IgD-negative memory B cell (primary cell): ENCODE measurements at regions not wholly inside any gene's neighbourhood (a gene's known extent, or its start where the extent isn't known, plus 50 kb on each side); places are given as distances from the start of the nearest gene placed in this dataset.

Experiments used
- H3K27ac Mint-ChIP-seq, 3 donors: one replicate each; pipeline ENCODE4 v1.8.0; 2020 to 2022; ENCODE audit warnings: mild to moderate bottlenecking in 3 of 3, mixed read lengths in 3 of 3, moderate library complexity in 1 of 3
- H3K27me3 Mint-ChIP-seq: one replicate; pipeline ENCODE4 v1.8.0; 2021; ENCODE audit warnings: mixed read lengths
- H3K36me3 Mint-ChIP-seq: one replicate; pipeline ENCODE4 v1.8.0; 2020; ENCODE audit warnings: mild to moderate bottlenecking, mixed read lengths
- H3K4me1 Mint-ChIP-seq, 3 donors: one replicate each; pipeline ENCODE4 v1.8.0; 2020 to 2022; ENCODE audit warnings: mixed read lengths in 3 of 3, mild to moderate bottlenecking in 1 of 3
- H3K4me3 Mint-ChIP-seq, 4 donors: one replicate each; pipeline ENCODE4 v1.8.0; 2020 to 2022; ENCODE audit warnings: mild to moderate bottlenecking in 4 of 4, mixed read lengths in 4 of 4, moderate library complexity in 3 of 4
- H3K9me3 Mint-ChIP-seq, 3 donors: one replicate each; pipeline ENCODE4 v1.8.0; 2020 to 2021; ENCODE audit warnings: mixed read lengths in 3 of 3, mild to moderate bottlenecking in 1 of 3

GRCh38 chr14:27006570-27006969, 408.7 kb upstream of the NOVA1 start:
- Mint-ChIP-seq H3K27ac (no peak overlapping the region), H3K9me3 (peaks cover 4 to 8% (median 4%) of the 10 kb centered on the region in 3 donors), H3K4me3 (no peak overlapping the region), H3K27me3 (no peaks in the 10 kb centered on the region), H3K36me3 (no peaks in the 10 kb centered on the region), H3K4me1 (no peaks in the 10 kb centered on the region)

- Mint-ChIP-seq H3K36me3 (no peaks in the 10 kb centered on the region), H3K4me1 (no peaks in the 10 kb centered on the region), H3K27me3 (no peaks in the 10 kb centered on the region), H3K4me3 (no peak overlapping the region), H3K9me3 (peaks cover 2 to 11% (median 8%) of the 10 kb centered on the region in 3 donors), H3K27ac (no peak overlapping the region)
Measured at GRCh38 chr14:27008187-27008586, 410.4 kb upstream of the NOVA1 start.

- Mint-ChIP-seq H3K36me3 (no peaks in the 10 kb centered on the region), H3K4me3 (no peak overlapping the region), H3K4me1 (no peaks in the 10 kb centered on the region), H3K27ac (no peak overlapping the region), H3K27me3 (no peaks in the 10 kb centered on the region), H3K9me3 (peaks cover 0 to 12% (median 3%) of the 10 kb centered on the region in 3 donors)
Measured at GRCh38 chr14:27012641-27013040, 414.8 kb upstream of the NOVA1 start.

GRCh38 chr14:27013678-27014077, 415.8 kb upstream of the NOVA1 start:
- Mint-ChIP-seq H3K4me1 (no peaks in the 10 kb centered on the region), H3K4me3 (no peak overlapping the region), H3K27ac (no peak overlapping the region), H3K36me3 (no peaks in the 10 kb centered on the region), H3K27me3 (no peaks in the 10 kb centered on the region), H3K9me3 (peaks cover 0 to 12% (median 3%) of the 10 kb centered on the region in 3 donors)

GRCh38 chr14:27015065-27015464, 417.2 kb upstream of the NOVA1 start:
- no peaks in the 10 kb centered on the region for H3K4me1 Mint-ChIP-seq
- H3K27ac Mint-ChIP-seq = no peak overlapping the region
- H3K36me3 Mint-ChIP-seq = no peaks in the 10 kb centered on the region
- H3K9me3 Mint-ChIP-seq = peaks cover 0 to 8% (median 0%) of the 10 kb centered on the region in 3 donors
- no peaks in the 10 kb centered on the region for H3K27me3 Mint-ChIP-seq
- H3K4me3 Mint-ChIP-seq = no peak overlapping the region

- Mint-ChIP-seq H3K4me1 (no peaks in the 10 kb centered on the region), H3K27me3 (no peaks in the 10 kb centered on the region), H3K36me3 (no peaks in the 10 kb centered on the region), H3K9me3 (peaks cover under 1 to 14% (median 1%) of the 10 kb centered on the region in 3 donors), H3K4me3 (no peak overlapping the region), H3K27ac (no peak overlapping the region)
Measured at GRCh38 chr14:27025648-27026047, 427.8 kb upstream of the NOVA1 start.

GRCh38 chr14:27026097-27026496, 428.3 kb upstream of the NOVA1 start:
- Mint-ChIP-seq H3K4me3 (no peak overlapping the region), H3K27me3 (no peaks in the 10 kb centered on the region), H3K27ac (no peak overlapping the region), H3K4me1 (no peaks in the 10 kb centered on the region), H3K9me3 (peaks cover 0 to 14% (median 1%) of the 10 kb centered on the region in 3 donors), H3K36me3 (no peaks in the 10 kb centered on the region)

GRCh38 chr14:27040552-27040951, 442.7 kb upstream of the NOVA1 start:
- H3K27ac Mint-ChIP-seq = no peak overlapping the region
- no peaks in the 10 kb centered on the region for H3K9me3 Mint-ChIP-seq
- peaks cover 1% of the 10 kb centered on the region for H3K36me3 Mint-ChIP-seq
- no peak overlapping the region for H3K4me3 Mint-ChIP-seq
- no peaks in the 10 kb centered on the region for H3K4me1 Mint-ChIP-seq
- H3K27me3 Mint-ChIP-seq = no peaks in the 10 kb centered on the region

GRCh38 chr14:27049701-27050100, 451.9 kb upstream of the NOVA1 start:
- no peak overlapping the region for H3K27ac Mint-ChIP-seq

GRCh38 chr14:27050208-27050607, 452.4 kb upstream of the NOVA1 start:
- no peak overlapping the region for H3K27ac Mint-ChIP-seq

More at GRCh38 chr14:27049701-27050100, 451.9 kb upstream of the NOVA1 start:
- no peaks in the 10 kb centered on the region for H3K27me3 Mint-ChIP-seq
- H3K9me3 Mint-ChIP-seq = peaks cover 0 to 9% (median 8%) of the 10 kb centered on the region in 3 donors
- no peaks in the 10 kb centered on the region for H3K36me3 Mint-ChIP-seq
- no peak overlapping the region for H3K4me3 Mint-ChIP-seq
- no peaks in the 10 kb centered on the region for H3K4me1 Mint-ChIP-seq

GRCh38 chr14:27056586-27056985, 458.8 kb upstream of the NOVA1 start:
- Mint-ChIP-seq H3K9me3 (peaks cover 2 to 9% (median 8%) of the 10 kb centered on the region in 3 donors), H3K4me3 (no peak overlapping the region), H3K4me1 (no peaks in the 10 kb centered on the region), H3K27ac (no peak overlapping the region), H3K27me3 (no peaks in the 10 kb centered on the region), H3K36me3 (no peaks in the 10 kb centered on the region)

More at GRCh38 chr14:27050208-27050607, 452.4 kb upstream of the NOVA1 start:
- Mint-ChIP-seq H3K4me1 (no peaks in the 10 kb centered on the region), H3K36me3 (no peaks in the 10 kb centered on the region), H3K4me3 (no peak overlapping the region), H3K9me3 (peaks cover 0 to 9% (median 8%) of the 10 kb centered on the region in 3 donors), H3K27me3 (no peaks in the 10 kb centered on the region)

- no peak overlapping the region for H3K27ac Mint-ChIP-seq
- peaks cover 2 to 6% (median 5%) of the 10 kb centered on the region in 3 donors for H3K9me3 Mint-ChIP-seq
- H3K27me3 Mint-ChIP-seq = no peaks in the 10 kb centered on the region
- H3K4me1 Mint-ChIP-seq = no peaks in the 10 kb centered on the region
- H3K36me3 Mint-ChIP-seq = peaks cover 1% of the 10 kb centered on the region
- H3K4me3 Mint-ChIP-seq = no peak overlapping the region
Measured at GRCh38 chr14:27061299-27061698, 463.5 kb upstream of the NOVA1 start.

GRCh38 chr14:27063959-27064358, 466.1 kb upstream of the NOVA1 start:
- Mint-ChIP-seq H3K27ac (no peak overlapping the region), H3K4me3 (no peak overlapping the region), H3K9me3 (peaks cover 0 to 8% (median 0%) of the 10 kb centered on the region in 3 donors), H3K4me1 (no peaks in the 10 kb centered on the region), H3K27me3 (no peaks in the 10 kb centered on the region), H3K36me3 (peaks cover 1% of the 10 kb centered on the region)

- H3K4me3 Mint-ChIP-seq = no peak overlapping the region
- no peaks in the 10 kb centered on the region for H3K27me3 Mint-ChIP-seq
- H3K4me1 Mint-ChIP-seq = no peaks in the 10 kb centered on the region
- peaks cover 0 to 8% (median 0%) of the 10 kb centered on the region in 3 donors for H3K9me3 Mint-ChIP-seq
- no peak overlapping the region for H3K27ac Mint-ChIP-seq
- H3K36me3 Mint-ChIP-seq = peaks cover 1% of the 10 kb centered on the region
Measured at GRCh38 chr14:27065886-27066285, 468.1 kb upstream of the NOVA1 start.

- Mint-ChIP-seq H3K36me3 (peaks cover 1% of the 10 kb centered on the region), H3K4me3 (no peak overlapping the region)
Measured at GRCh38 chr14:27067961-27068360, 470.1 kb upstream of the NOVA1 start.

GRCh38 chr14:27072589-27072988, 474.8 kb upstream of the NOVA1 start:
- Mint-ChIP-seq H3K36me3 (no peaks in the 10 kb centered on the region), H3K9me3 (peaks cover 0 to 9% (median 5%) of the 10 kb centered on the region in 3 donors), H3K27ac (no peak overlapping the region), H3K4me1 (peaks cover 0 to 3% (median 0%) of the 10 kb centered on the region in 3 donors), H3K27me3 (no peaks in the 10 kb centered on the region), H3K4me3 (no peak overlapping the region)

More at GRCh38 chr14:27067961-27068360, 470.1 kb upstream of the NOVA1 start:
- H3K9me3 Mint-ChIP-seq = peaks cover 0 to 4% (median 0%) of the 10 kb centered on the region in 3 donors
- no peaks in the 10 kb centered on the region for H3K27me3 Mint-ChIP-seq
- H3K27ac Mint-ChIP-seq = no peak overlapping the region
- H3K4me1 Mint-ChIP-seq = no peaks in the 10 kb centered on the region
